Ectodermal cell (in vitro differentiated cells): ENCODE measurements at regions not wholly inside any gene's neighbourhood (a gene's known extent, or its start where the extent isn't known, plus 50 kb on each side); places are given as distances from the start of the nearest gene placed in this dataset.

Experiments
- H3K27ac ChIP-seq: 2 replicates; pipeline ENCODE4 v1.7.0; 2013; ENCODE audit warnings: mild to moderate bottlenecking, low read depth, low read length; ENCODE audit not compliant: insufficient read depth, poor library complexity, severe bottlenecking
- H3K27me3 ChIP-seq: 2 replicates; pipeline ENCODE4 v1.7.0; 2013; ENCODE audit warnings: mild to moderate bottlenecking, low read length; ENCODE audit not compliant: insufficient read depth, control insufficient read depth, poor library complexity, severe bottlenecking
- H3K36me3 ChIP-seq: one replicate; pipeline ENCODE4 v1.7.0; 2013; ENCODE audit warnings: low read length; ENCODE audit not compliant: control insufficient read depth, insufficient read depth
- H3K4me1 ChIP-seq: one replicate; pipeline ENCODE4 v1.7.0; 2013; ENCODE audit warnings: low read length; ENCODE audit not compliant: control insufficient read depth, insufficient read depth
- H3K4me3 ChIP-seq: 2 replicates; pipeline ENCODE4 v1.7.0; 2013; ENCODE audit warnings: low read depth, low read length, control low read depth; ENCODE audit not compliant: insufficient read depth
- H3K9me3 ChIP-seq: 2 replicates; pipeline ENCODE4 v1.7.0; 2013; ENCODE audit warnings: mild to moderate bottlenecking, low read length, moderate library complexity; ENCODE audit not compliant: control insufficient read depth
- WGBS, 2 experiments: methylation state at CpG; one replicate each; pipeline ENCODE4 v1.1.7; 2013; ENCODE audit warnings: missing lambda C conversion rate in 2 of 2; 5-methylcytosine and 5-hydroxymethylcytosine counted together

DNA sequence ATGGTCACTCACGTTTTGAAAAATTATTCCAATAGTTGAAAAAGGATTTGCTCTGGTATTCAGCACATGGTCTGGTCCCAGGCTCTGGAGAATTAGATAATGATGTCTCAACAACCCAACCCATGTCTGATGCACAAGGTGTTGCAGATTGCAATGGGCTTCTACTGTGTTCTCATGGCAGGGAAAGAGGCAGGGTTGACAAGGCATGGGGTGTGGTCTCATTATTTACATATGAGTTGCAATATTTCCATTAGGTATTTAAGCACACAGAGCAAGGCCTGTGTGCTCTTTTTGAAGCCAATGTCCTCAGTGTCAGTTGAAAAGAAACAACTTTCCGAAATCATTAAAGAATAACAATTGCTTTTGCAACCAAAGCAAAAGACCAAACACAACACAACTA, 381.9 kb upstream of the PBX1 start:
- no peaks in the 10 kb centered on the region for H3K36me3 ChIP-seq
- no peak overlapping the region for H3K4me3 ChIP-seq
- no peaks in the 10 kb centered on the region for H3K27me3 ChIP-seq
- 90 to 92% methylated on average over 2 of the region's 2 CpGs for WGBS, 2 experiments
- no peak overlapping the region for H3K27ac ChIP-seq
- H3K4me1 ChIP-seq, result no peaks in the 10 kb centered on the region
- H3K9me3 ChIP-seq, result no peaks in the 10 kb centered on the region

DNA sequence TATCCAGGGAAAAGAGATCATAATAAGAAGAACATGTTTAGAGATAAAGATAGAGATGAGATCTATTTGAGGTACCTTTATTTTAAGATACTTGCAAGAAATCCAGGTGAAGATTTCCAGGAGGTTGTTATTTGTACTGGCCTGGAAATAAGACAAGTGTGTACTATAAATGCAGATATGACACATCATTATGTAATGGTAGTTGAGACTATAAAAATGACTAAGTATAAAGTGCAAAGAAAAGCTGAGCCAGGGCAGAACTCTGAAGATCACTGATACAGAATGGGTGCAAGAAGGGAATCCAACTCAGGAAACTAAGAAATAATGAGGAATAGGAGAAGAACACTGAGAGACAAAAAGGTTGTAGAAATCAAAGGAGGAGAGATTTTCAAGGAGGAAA, 378.2 kb upstream of the PBX1 start:
- no peaks in the 10 kb centered on the region for H3K4me1 ChIP-seq
- no peak overlapping the region for H3K4me3 ChIP-seq
- no peaks in the 10 kb centered on the region for H3K36me3 ChIP-seq
- no peak overlapping the region for H3K27ac ChIP-seq
- no peaks in the 10 kb centered on the region for H3K9me3 ChIP-seq
- no peaks in the 10 kb centered on the region for H3K27me3 ChIP-seq

DNA sequence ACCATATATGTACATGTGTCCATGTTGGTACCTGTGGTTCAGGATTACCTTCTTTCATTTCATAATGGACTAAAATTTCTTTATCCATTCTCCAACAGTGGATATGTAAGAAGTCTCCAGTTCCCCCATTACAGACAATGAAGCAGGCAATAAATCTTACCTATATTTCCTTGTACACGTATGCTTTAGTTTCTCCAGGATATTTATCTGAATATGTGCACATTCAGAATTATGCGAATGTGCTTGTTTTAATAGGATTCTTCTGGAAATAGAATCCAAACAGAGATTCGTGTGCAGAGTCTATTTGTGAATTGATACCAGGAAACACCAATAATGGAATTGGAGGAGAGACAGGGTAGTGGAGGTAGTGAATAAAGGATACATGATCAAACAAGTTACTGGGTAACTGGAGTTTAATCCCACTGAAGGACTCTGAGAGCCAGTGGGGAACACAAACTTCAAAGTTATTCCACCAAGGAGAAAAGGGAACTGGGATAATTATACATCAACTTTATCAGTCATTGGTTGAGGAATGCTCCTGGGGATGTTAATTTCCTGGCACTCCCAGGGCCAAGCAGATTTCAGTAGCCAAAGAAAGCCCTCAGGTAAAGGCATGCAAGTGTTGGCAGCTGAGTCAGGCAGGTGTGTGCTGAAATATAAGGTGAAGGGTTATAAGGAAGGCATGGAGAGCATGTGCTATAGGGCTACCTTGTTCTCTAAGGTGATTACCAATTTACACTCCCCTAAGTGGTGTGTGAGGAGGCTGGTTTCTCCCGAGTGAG, 374.9 kb upstream of the PBX1 start:
- Histone ChIP-seq H3K9me3 (no peaks in the 10 kb centered on the region), H3K27ac (no peak overlapping the region), H3K36me3 (no peaks in the 10 kb centered on the region), H3K27me3 (no peaks in the 10 kb centered on the region), H3K4me3 (no peak overlapping the region), H3K4me1 (no peaks in the 10 kb centered on the region)
- WGBS, 2 experiments, result 92 to 97% methylated on average over 4 of the region's 4 CpGs

DNA sequence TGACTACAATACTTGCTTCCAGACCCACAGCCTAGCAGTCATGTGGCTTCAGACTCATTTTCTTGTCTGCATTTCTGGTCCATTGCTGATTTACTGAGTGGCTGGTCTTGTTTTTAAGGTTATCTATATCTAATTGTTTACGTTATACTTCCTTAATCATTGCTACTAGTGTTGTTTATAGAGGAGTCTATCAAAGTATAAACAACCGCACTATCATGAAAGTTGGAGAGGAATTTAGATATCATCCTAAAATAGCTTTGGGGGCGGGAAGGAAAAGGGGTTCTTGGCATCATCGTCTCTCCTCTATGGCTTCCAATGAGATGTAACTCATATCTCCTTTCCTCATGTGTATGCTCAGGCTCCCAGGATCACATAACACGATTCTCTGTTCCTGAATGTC, 372.1 kb upstream of the PBX1 start:
- WGBS, 2 experiments, result 95 to 96% methylated on average over 4 to 5 of the region's 5 CpGs
- no peaks in the 10 kb centered on the region for H3K27me3 ChIP-seq
- no peaks in the 10 kb centered on the region for H3K4me1 ChIP-seq
- H3K36me3 ChIP-seq, result no peaks in the 10 kb centered on the region
- no peak overlapping the region for H3K4me3 ChIP-seq
- no peak overlapping the region for H3K27ac ChIP-seq
- H3K9me3 ChIP-seq, result no peaks in the 10 kb centered on the region

DNA sequence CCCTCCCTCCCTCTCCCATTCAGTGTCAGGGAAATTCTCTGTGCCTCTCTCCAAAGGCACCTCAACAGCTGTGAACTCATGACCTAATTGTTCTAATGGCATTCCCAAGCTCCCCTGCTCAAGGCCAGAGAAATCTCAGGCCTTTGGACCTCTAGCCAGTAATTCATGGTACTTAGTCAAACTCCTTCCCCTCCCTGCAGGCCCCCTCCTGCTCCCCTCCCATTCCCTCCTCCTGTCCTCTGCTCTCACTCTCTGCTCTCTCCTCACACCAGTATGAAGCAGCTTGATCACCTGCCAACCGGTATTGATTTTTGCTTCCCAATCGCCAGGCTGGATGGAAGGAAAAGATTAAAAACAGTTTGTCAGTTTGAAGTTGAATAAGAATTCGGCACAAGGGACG, 370.5 kb upstream of the PBX1 start:
- 48 to 63% methylated on average over 4 of the region's 4 CpGs for WGBS, 2 experiments
- H3K9me3 ChIP-seq, result no peaks in the 10 kb centered on the region
- no peaks in the 10 kb centered on the region for H3K27me3 ChIP-seq
- H3K4me1 ChIP-seq, result no peaks in the 10 kb centered on the region
- no peak overlapping the region for H3K27ac ChIP-seq
- no peak overlapping the region for H3K4me3 ChIP-seq
- no peaks in the 10 kb centered on the region for H3K36me3 ChIP-seq

DNA sequence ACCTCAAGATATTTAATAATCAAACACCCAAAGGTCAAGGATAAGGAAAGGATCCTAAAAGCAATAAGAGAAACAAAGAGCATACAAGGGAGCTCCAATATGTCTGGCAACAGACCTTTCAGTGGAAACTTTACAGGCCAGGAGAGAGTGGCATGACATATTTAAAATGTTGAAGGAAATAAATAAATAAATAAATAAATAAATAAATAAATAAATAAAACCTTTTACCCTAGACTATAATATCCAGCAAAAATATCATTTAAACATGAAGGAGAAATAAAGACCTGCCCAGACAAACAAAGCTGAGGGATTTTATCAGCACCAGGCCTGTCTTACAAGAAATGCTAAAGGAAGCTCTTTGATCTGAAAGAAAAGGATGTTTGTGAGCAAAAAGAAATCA, 367.8 kb upstream of the PBX1 start:
- Histone ChIP-seq H3K9me3 (no peaks in the 10 kb centered on the region), H3K4me1 (no peaks in the 10 kb centered on the region), H3K4me3 (no peak overlapping the region), H3K36me3 (no peaks in the 10 kb centered on the region), H3K27me3 (no peaks in the 10 kb centered on the region), H3K27ac (no peak overlapping the region)

DNA sequence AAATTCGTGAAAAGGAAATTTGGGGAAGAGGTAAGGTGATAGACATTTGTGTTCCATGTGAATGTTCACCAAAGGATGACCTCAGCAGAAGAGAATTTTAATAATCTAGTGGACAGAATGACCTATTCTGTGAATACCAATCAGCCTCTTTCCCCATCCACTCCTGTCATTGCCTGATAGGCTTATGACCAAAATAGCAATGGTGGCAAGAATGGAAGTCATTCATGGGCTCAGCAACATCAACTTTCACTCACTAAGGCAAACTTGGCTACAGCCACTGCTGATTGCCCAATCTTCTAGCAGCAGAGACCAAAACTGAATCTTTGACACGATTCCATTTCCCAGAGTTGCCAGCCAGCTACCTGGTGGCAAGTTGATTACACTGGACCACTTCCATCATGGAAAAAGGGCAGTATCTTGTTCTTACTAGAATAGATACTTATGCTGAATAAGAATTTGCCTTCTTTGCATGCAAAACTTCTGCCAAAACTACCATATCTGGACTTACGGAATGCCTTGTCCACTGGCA, 348.7 kb upstream of the PBX1 start:
- H3K27me3 ChIP-seq, result no peaks in the 10 kb centered on the region
- no peak overlapping the region for H3K27ac ChIP-seq
- H3K4me3 ChIP-seq, result no peak overlapping the region
- H3K4me1 ChIP-seq, result no peaks in the 10 kb centered on the region
- H3K9me3 ChIP-seq, result no peaks in the 10 kb centered on the region
- no peaks in the 10 kb centered on the region for H3K36me3 ChIP-seq
- 92 to 95% methylated on average over 3 of the region's 3 CpGs for WGBS, 2 experiments

DNA sequence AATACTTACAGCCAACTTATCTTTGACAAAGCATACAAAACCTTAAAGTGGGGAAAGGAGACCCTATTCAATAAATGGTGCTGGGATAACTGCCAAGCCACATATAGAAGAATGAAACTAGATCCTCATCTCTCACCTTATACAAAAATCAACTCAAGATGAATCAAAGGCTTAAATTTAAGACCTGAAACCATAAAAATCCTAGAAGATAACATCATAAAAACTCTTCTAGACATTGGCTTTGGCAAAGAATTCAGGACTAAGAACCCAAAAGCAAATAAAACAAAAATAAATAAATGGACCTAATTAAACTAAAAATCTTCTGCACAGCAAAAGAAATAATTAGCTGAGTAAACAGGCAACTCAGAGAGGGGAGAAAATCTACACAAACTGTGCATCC, 335.6 kb upstream of the PBX1 start:
- Histone ChIP-seq H3K4me1 (no peaks in the 10 kb centered on the region), H3K27me3 (no peaks in the 10 kb centered on the region), H3K36me3 (no peaks in the 10 kb centered on the region), H3K27ac (no peak overlapping the region), H3K9me3 (no peaks in the 10 kb centered on the region), H3K4me3 (no peak overlapping the region)

DNA sequence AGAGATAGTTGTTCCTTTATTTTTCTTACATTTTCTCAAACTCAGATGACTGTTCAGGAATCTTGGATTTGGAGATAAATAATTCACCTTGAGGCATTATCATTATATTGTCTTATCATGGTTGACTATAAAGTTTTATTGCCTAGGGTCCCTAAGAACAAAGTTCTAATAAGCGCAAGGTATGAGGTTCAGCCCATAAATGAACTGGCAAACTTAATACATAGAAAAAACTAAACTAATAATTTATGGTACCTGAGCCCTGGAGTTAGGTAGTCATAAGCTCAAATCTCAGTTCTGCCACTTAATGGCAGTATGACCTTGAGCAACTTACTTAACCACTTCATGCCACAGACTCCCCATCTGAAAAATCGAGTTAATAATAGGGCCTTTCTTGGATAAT, 334.0 kb upstream of the PBX1 start:
- H3K36me3 ChIP-seq, result no peaks in the 10 kb centered on the region
- H3K27ac ChIP-seq, result no peak overlapping the region
- no peaks in the 10 kb centered on the region for H3K27me3 ChIP-seq
- H3K4me1 ChIP-seq, result no peaks in the 10 kb centered on the region
- no peak overlapping the region for H3K4me3 ChIP-seq
- WGBS, 2 experiments, result 100% methylated on average over 1 of the region's 2 CpGs; no CpG with 5 or more reads in 1 of the 2 experiments
- no peaks in the 10 kb centered on the region for H3K9me3 ChIP-seq

DNA sequence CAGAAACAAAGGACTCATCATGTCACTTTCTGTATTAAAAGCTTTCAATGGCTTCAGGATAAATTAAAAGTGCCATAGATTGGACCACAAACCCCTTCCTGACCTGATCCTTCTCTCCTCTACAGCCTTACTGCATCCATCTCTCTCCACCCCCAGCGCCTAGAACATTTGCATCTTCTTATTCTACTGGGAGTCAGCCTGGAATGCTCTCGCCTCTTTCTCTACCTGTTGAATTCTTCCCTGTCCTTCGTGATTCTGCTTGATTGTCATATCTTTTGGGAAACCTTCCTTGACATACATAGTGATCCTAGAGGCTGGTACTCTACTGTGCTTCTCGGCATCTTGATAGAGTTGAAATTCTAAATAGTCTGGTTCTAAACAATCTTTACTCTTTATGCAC, 332.0 kb upstream of the PBX1 start:
- H3K36me3 ChIP-seq, result no peaks in the 10 kb centered on the region
- no peaks in the 10 kb centered on the region for H3K4me1 ChIP-seq
- H3K27me3 ChIP-seq, result no peaks in the 10 kb centered on the region
- 84 to 91% methylated on average over 4 of the region's 4 CpGs for WGBS, 2 experiments
- H3K27ac ChIP-seq, result no peak overlapping the region
- no peaks in the 10 kb centered on the region for H3K9me3 ChIP-seq
- H3K4me3 ChIP-seq, result no peak overlapping the region

DNA sequence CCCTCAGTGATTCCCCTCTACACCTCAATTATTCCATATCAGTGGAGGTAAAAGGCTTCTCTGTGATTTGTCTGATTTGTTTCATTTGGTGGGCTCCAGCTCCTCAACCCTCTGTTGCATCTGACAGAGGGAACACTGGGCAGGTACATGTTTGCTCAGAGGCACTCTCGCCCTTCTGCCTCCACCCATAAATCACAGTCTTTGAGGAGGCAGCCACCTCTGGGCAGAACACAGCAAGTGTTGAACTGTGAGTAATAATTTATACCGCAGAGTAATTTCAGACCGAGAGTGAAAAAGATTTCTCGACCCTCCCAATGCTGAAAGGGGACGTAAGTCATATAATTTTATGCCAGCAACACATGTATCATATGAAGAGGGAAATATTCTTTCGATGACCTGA, 330.1 kb upstream of the PBX1 start:
- Histone ChIP-seq H3K4me1 (no peaks in the 10 kb centered on the region), H3K27me3 (no peaks in the 10 kb centered on the region), H3K36me3 (no peaks in the 10 kb centered on the region), H3K4me3 (no peak overlapping the region), H3K27ac (no peak overlapping the region), H3K9me3 (no peaks in the 10 kb centered on the region)
- 95 to 96% methylated on average over 6 of the region's 6 CpGs for WGBS, 2 experiments
